ENCODE measurements at regions not wholly inside any gene's neighbourhood (a gene's known extent, or its start where the extent isn't known, plus 50 kb on each side); places are given as distances from the start of the nearest gene placed in this dataset.
"Not testable (repeated sequence)": the region's sequence is repeated elsewhere in the genome, so short reads cannot be mapped to it uniquely, and the experiment has no call there.

DNA sequence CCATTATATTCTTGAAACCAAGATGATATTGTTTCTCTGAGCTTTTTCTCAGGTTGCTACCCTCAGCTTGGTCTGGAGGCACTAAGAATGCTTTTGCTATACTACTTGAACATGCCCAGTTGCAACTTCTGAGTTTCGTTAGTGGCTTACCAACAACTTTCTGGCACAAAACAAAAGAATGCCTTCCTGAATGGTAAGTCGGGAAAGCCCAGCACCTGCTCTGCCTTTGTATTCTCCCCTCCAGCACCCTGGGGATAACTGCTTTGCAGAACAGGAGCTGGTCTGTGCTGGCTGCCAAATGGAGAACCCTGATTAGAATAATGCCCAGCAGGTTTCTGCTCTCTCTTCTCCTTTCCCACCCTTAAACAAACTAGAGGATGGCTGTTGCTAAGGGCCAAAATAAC is 149.3 kb downstream of the TGFB2 start:
- no peak for DNase-seq (ENCODE audit: low read depth)

DNA sequence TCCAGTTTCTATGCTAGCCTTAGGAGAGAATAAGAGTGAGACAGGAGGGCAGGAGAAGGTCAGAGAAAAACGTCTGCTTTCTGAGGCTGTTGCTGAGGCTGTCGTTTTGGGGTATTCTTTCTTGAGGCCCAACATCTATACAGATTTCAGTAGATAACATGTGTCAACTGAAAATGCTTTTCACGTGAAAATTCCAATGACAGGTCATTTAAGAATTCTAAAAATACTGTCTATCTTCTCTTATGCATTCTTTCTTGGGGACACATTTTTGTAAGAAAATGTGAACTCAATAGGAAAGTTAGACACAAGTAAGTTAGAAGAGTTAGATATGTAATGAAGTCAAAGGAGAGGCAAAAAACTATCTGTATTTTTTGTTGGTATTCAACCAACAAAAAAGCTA is 150.8 kb downstream of the TGFB2 start:
- DNase-seq (ENCODE audit: low read depth) = no peak

DNA sequence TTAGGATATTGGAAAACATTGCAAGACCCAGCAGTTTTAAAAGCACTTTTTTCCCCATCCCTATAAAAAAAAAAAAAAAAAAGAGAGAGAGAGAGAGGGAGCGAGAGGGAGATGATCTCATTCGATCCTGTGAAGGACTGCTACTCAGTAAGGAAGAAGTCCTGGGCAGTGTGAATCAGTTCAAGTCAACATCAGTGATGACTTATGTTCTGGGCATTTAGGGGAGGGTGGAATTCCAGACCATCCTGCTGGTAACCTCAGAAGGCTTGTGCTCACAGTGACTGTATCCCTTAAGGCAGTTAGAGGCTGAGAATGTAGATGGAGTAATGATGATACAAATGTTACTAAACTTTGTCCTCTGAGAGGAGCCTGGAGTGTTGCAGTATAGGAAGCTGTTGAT is 151.4 kb downstream of the TGFB2 start:
- no peak for DNase-seq (ENCODE audit: low read depth)

DNA sequence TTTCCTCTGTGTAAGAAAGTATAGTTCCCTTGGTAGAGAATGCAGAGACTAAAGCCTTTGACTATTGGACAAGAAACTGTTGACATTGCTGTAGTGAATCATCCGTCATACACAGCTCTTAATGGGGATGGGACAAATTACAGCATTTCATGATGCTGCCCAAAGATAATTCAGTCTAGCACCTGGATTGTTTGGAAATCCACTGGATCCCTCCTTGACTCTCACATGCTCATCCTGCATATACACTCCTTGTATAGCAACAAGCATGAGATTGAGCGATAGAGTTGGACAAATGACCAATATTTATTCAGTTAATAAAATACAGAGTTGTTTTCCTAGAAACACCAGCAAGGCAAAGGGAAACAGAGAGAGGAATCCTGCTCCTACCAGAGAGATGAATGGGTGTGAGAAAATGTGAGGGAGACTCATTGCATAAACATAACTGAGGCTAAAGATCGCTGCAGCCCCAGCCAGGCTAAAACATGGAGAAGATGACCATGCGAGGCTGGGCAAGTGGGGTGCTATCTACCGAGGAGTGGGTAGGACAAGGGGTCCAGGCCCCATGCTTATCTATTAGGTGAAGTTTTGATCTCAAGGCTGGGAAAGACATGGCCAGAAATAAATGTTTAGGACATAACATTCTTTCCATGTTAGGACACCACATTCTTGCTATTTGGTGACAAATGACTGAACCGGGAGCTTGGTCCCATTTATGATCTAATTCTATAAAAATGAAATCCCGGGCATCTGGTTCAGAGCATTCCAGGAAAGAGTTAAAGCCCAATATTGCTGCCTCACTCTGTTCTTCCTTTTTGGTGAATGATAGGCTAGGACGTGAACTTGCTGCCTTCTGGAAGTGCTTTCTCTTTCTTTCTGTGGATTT is 153.2 kb downstream of the TGFB2 start:
- DNase-seq (ENCODE audit: low read depth) = no peak

DNA sequence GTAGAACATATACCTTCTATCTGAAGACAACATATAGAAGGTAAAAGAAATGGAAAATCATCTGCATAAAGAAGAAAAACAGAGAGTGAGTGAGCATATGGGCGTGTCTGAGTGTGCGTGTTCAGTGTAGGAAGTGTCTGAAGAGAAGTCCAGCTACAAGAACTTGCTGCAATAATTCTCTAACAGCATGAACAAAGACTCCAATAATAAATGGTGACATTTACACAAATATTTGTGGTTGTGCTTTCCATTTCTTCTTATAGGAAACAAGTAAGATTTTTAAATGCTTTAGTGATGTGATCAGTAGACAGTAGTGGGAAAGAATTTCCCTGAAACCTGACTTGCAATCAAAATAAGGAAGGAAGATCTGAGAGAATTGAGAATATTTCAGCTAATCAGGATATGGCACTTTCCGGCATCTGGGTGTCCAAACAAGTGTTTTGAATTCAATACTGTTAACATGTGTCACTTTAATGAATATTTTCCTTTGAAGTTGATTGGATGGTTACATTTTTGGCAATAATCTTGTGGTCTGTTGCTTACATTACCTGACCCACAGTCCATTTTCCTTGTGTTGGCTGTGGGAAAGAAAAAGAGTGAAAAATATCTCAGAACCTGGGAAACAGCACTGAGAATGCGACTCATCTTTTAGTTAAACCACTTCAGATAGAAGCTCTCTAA is 154.0 kb downstream of the TGFB2 start:
- DNase-seq (ENCODE audit: low read depth) = no peak

DNA sequence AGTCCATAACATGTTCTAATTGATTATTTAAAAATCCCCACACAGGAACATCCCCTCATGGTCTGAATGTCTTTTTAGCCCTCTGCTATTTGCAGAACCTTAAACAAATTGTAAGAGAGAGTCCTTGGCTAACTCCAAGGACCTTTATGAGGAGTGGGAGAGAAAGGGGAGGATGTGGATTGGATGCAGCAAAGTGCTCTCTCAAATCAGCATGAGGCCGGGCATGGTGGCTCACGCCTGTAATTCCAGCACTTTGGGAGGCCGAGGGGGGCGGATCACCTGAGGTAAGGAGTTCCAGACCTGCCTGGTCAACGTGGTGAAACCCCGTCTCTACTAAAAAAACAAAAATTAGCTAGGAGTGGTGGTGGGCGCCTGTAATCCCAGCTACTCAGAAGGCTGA is 154.8 kb downstream of the TGFB2 start:
- no peak for DNase-seq (ENCODE audit: low read depth)

DNA sequence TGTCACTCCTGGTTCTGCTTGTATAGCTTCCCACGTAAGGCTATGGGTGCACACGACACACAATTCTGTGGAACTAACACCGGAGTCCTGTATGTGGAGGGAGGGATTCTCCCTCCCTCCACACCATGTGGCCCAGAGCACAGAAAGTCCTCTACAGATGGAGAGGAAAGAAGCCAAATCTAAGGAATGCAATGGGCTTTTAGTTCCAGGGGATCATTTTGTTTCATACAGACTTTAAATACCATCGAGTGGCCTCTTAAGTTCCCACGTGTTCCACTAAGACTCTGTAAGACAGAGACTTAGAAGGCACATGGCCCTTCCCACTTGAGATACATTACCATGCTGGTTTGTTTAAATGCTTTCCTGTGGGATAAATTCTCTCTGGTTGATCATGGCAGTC is 156.0 kb downstream of the TGFB2 start:
- DNase-seq (ENCODE audit: low read depth) = no peak

DNA sequence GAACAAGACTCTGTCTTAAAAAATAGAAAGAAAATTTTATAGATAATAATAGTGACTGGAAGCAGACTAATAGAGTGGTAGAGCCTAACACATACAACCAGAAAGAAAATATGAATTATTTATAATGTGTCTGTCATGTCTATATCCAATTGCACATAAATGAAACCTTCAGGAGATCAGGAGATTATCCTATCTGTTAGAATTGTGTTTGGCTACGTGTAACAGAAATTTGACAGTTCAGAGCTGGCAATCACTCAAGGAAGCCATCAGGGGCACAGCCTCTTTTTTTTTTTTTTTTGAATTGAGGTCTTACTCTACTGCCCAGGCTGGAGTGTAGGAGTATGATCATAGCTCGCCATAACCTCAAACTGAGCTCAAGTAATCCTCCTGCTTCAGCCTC is 157.2 kb downstream of the TGFB2 start:
- DNase-seq (ENCODE audit: low read depth) = no peak

DNA sequence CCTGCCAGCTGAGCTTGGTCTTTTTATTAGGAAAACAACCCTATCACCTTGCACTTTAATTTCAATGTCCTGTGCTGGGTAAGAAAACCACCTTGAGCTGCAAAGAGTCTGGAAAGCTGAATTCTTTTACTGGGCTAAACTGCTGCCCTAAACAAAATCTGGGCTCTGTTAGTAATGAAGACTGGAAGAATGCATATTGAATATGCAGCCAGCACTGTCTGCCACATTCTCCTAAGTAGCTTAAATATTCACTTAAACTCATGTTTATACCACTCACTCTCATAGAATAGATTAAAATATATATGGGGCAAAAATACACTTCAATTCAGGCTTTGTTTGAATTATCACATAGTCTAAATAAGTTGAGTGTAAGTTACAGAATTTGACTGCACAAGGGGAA is 158.0 kb downstream of the TGFB2 start:
- no peak for DNase-seq (ENCODE audit: low read depth)

DNA sequence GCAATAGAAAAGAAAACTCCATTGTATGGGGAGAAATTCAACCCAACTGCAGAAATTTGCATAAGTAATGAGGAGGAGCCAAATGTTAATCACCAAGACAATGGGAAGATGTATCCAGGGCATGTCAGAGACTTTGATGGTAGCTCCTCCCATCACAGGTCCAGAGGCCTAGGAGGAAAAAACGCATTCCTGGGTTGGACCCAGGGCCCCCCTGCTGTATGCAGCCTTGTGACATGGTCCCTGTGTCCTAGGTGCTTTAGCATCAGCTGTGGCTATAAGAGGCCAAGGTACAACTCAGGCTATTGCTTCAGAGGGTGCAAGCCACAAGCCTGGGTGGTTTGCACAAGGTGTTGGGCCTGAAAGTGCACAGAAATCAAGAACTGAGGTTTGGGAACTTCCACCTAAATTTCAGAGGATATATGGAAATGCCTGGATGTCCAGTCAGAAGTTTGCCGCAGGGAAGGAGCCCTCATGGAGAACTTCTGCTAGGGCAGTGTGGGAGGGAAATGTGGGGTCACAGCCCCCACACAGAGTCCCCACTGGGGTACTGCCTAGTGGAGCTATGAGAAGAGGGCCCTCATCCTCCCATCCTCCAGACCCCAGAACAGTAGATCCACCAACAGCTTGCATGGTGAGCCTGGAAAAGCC is 162.3 kb downstream of the TGFB2 start:
- no peak for DNase-seq (ENCODE audit: low read depth)

DNA sequence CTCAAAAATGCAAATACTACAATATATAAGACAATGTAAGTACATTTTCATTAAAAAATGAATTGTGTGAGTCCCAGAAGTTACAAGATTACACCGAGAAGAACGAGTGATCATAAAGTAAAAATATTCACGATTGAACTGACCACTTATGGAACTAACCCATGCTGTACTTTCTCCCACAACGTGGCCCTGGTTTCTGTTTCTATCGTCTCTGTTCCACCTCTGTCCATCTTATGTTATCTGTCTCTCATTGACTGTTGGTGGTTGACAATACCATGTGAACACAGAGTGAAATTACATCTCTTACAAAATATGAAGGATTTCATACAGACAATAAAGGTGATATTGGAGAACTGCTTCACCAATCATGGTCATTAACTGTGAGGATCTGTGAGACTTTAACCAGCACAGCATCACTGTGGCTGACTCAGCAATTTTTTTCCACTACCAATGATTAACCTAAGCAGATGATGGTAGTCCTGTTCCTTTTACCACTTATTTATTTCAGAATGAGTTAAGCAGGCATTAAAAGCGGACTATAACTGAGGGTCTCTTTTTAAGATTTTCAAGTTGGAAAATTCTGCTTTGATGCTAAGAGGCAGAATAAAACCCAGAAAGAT is 165.1 kb downstream of the TGFB2 start:
- DNase-seq (ENCODE audit: low read depth) = no peak

DNA sequence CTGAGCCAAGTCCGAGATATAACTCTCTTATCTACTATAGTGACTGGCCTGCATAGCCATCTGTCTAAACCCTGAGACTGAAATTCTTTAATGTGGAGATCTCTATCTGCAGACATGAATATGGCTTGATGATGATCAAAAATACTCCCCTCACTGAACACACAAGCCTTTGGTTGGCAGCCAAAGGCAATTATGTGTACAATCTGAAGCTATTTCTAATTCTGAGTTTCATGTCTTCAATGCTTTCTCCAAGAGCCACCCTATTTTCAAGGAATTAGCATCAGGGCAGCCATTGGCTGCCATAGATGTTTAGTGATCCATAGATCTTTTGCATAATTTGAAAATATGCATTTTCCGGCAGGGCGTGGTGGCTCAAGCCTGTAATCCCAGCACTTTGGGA is 168.2 kb downstream of the TGFB2 start:
- no peak for DNase-seq (ENCODE audit: low read depth)

DNA sequence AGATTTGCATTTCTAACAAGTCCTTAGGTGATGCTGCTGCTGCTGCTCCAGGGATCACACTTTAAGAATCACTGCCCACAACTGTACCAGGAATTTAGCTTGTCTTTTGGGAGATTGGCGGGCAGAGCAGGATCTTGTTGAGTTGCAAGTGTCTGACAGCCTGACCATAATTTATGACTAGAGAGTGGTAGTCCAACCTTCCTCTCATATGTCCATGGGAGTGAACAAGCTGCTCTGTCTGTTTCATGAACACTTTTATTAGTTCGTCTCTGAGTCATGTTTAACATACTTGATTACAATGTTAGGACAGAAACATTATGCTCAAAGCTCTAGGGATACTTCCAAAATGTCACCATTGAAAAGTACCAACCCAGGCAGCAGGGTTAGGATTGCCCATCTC is 169.6 kb downstream of the TGFB2 start:
- DNase-seq (ENCODE audit: low read depth) = no peak

DNA sequence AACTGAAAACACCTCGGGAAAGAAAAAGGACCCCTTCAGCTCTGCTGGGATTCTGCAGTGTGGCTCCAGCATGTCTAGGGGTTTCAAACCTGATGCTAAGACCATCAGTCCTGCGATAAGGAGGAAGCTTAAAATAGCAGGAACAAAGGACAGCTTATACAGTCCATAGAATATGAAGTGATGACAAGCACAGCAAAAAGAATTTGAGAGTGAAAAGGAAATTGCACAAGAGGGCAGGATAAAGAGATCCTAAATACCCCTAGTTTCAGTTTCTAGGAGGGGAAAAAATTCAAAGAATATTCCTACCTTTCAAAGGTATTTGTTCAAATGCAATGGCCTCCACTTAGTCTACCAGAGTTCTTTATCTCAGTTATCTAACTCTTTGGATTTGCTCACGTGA is 171.4 kb downstream of the TGFB2 start:
- DNase-seq (ENCODE audit: low read depth) = no peak

DNA sequence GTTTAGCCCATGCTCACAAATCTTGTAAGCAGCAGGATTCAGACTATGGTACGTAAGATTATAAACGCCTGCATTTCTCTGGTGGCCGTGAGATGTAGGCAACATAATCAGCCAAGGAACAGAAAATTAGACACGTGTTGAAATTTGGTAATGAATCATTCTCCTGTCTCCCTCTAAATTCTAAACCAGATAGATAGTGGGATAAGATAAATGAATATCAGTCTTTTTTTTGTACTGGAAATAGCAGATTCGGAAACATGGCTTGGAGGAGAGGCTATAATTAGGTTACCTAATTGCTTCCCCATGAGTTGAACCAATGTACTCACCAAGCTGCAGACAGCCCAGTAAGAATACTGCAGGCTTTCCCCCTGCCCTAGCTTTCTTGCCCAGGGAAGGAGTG is 172.3 kb downstream of the TGFB2 start:
- no peak for DNase-seq (ENCODE audit: low read depth)

DNA sequence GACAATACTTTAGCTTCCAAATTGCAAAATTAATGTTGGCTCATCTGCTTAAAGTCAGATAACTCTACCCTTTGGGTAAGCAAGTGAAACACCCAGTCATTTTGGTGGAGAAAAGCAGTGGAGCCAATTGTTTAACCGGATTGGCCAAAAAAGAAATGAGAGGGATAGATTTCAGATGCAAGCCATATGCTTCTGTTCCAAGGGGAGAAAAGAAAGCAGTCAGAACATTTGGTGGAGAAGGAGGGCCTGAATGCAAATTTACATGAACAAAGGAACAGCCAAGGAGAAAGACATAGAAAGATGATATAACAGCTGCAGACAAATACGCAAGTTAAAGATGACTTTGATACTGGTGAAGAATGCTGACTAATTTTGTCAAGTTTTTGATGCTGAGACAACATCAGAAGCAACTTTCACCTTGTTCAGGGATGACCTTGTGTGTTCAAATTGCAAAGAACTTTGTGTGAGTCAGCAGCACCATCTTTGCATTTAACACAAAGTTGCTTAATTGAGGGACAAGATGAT is 173.1 kb downstream of the TGFB2 start:
- no peak for DNase-seq (ENCODE audit: low read depth)

DNA sequence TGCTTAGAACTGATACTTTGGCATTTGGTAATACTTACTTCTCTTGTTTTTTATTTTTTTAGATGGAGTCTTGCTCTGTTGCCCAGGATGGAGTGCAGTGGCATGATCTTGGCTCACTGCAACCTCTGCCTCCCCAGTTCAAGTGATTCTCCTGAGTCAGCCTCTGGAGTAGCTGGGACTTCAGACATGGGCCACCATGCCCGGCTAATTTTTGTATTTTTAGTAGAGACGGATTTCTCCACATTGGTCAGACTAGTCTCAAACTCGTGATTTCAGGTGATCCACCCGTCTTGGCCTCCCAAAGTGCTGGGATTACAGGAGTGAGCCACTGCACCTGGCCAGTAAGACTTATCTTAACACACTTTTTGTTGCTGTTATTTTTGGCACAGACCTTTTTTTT is 175.5 kb downstream of the TGFB2 start:
- DNase-seq (ENCODE audit: low read depth) = not testable (repeated sequence)

DNA sequence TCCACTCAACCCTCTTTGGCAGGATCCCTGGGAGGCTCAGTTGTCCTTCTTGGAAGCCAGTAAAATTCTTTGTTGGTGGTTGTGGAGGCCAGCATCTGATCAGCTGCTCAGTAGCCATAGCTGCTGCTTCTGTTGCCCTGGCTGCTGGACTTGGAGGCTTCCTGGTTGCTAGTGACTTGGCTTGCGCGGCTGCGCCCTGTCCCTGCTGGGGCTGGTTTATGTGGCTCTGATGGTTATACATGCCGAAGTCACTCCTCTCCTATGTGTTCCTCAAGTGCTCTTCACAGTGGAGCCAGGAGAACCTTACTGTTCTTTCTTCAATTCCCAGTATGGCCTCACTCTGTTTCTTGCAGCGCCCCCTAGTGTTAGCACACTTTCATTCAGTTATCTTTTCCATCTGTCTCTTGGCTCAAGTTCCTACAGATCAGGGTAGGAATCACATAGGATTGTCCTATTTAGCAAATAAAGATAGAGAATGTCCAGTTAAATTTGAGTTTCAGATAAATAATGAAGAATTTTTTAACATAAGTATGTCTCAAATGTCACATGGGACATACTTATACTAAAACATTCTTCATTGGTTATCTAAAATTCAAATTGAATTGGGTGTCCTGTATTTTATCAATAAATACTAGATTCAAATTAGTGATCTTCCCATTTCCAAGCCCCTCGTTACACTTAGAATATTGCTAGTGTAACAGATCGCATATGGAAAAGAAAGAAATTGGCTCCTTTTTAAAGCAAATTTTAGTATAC is 176.5 kb downstream of the TGFB2 start:
- DNase-seq (ENCODE audit: low read depth) = peak; percentile 0

DNA sequence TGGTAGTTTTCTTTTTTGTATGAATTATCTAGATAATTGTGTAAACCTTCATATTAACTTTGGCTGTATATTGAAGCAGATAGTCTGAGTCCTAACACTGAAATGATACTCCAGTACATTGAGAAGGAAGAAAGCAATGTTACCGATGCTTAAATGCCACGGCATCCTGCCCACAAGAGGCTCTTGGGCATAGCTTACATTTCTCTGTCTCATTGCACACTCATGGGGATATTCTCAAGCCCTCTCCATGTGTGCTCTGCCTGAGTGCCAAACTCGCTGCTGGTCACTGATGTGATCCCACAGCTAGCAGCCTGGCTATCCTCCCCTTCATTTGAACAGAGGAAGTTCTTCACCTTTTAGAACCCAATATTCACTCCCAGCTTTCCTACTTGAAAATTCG is 179.4 kb downstream of the TGFB2 start:
- no peak for DNase-seq (ENCODE audit: low read depth)

DNA sequence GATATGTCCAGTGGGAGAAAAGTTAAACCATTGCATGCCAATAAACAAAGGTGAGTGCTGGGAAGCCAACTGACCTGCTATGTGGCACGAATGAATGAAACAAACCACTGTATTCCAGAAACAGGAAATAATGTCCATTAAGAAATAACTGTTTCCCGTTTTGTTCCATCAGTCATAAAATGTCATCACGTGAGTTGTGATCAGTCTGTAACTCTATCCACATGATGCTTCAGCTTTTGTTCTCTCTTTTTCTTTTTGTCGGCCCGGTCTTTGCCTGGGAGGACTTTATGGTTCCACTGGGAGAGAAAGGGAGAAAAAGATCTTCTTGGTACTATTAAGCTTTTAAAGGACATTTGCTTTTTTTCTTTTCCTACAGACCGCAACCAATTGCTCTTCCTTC is 179.9 kb downstream of the TGFB2 start:
- DNase-seq (ENCODE audit: low read depth) = no peak

DNA sequence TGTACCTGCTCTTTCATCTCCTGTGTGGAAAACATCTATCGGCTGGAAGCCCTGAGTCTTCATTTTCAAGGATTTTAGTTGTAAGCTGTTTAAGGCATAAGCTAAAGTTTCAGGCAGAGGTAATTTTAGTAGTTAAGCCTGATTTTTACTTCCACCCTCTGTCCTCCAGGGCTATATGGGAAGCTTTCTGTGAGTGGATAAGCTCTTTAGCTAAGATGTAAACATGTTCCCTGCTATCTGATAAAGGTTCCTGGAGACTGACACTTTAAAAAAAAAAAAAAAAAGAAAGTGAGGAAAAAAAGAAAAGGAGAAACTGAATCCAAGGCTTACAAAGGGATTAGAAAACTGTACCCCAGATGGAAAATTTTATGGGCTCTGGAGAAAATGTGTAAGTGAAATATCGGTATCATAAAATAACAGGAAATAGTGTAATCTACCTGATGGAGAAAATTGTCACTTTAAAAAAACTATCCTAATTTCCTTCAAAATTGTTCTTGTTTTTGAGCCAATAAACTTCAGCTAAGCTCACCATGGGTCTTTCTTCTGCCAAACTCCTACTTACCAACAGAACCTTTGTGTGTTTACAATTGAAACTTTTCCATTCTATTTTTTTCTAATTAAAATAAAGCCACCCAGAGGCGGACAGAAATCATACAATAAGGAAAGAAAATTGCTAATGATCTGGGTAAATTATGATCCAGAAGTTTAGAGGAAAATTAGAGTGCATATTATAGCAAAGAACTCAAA is 180.5 kb downstream of the TGFB2 start:
- DNase-seq (ENCODE audit: low read depth) = no peak

Measured in activated T-helper 9 cell treated with anti-CD3 and anti-CD28 coated beads, Interleukin-2, amount 50 U/mL, for 16 hours (primary cell).